Thyroid gland (tissue), 4 donors: ENCODE measurements at regions not wholly inside any gene's neighbourhood (a gene's known extent, or its start where the extent isn't known, plus 50 kb on each side); places are given as distances from the start of the nearest gene placed in this dataset.

ENCODE experiments used
- DNase-seq, 2 donors: peaks; one replicate each; pipeline ENCODE4 v3.0.0-alpha.2; 2019
- H3K27ac ChIP-seq, 3 donors: fragments of 200-600 bp; sonication (generic); 1 replicate in 2 of 3; 2 replicates in 1 of 3; pipeline ENCODE4 v1.5.1; 2016 to 2019; ENCODE audit warnings: mild to moderate bottlenecking in 1 of 3, moderate library complexity in 1 of 3
- H3K27me3 ChIP-seq: fragments of 200-600 bp; sonication (generic); one replicate; pipeline ENCODE4 v1.5.1; 2019
- H3K36me3 ChIP-seq, 2 donors: fragments of 200-600 bp; sonication (generic); one replicate each; pipeline ENCODE4 v1.5.1; 2016 to 2019
- H3K4me1 ChIP-seq, 2 donors: fragments of 200-600 bp; sonication (generic); one replicate each; pipeline ENCODE4 v1.5.1; 2017 to 2019
- H3K4me3 ChIP-seq, 3 donors: fragments of 200-600 bp; sonication (generic); replicated peaks in 1 of 3; 1 replicate in 2 of 3; 2 replicates in 1 of 3; pipeline ENCODE4 v1.5.1; 2016; ENCODE audit warnings: mild to moderate bottlenecking in 1 of 3
- H3K9me3 ChIP-seq: fragments of 200-600 bp; sonication (generic); one replicate; pipeline ENCODE4 v1.5.1; 2017
- CTCF ChIP-seq, 6 experiments: fragments of 200-600 bp in 3 of 6; fragments of 450-650 bp in 3 of 6; sonication (generic) in 3 of 6; IDR thresholded peaks; one replicate each; pipeline ENCODE4 v1.5.1; 2016 to 2019; ENCODE audit warnings: antibody characterized with exemption in 6 of 6, mild to moderate bottlenecking in 2 of 6, inconsistent platforms in 1 of 6, moderate library complexity in 1 of 6
- POLR2A ChIP-seq, 2 donors: fragments of 450-650 bp; IDR thresholded peaks; one replicate each; pipeline ENCODE4 v1.6.1; 2017; ENCODE audit warnings: antibody characterized with exemption in 2 of 2, mild to moderate bottlenecking in 2 of 2, moderate library complexity in 1 of 2
- WGBS, 2 donors: methylation state at CpG; one replicate each; pipeline ENCODE4 v1.1.5; 2017; 5-methylcytosine and 5-hydroxymethylcytosine counted together
- intact Hi-C: fragments of 100-400 bp; cut with DNase I; formaldehyde crosslinking; loops from one replicate; pipeline ENCODE4 v1.15.1; 2023

- Histone ChIP-seq H3K27me3 (no peaks in the 10 kb centered on the region), H3K9me3 (no peaks in the 10 kb centered on the region), H3K27ac (no peak overlapping the region), H3K4me3 (no peak overlapping the region), H3K4me1 (no peaks in the 10 kb centered on the region), H3K36me3 (no peaks in the 10 kb centered on the region)
- no peak for DNase-seq
- no peak for TF ChIP-seq POLR2A (IDR thresholded peaks at IDR 0.05)
- TF ChIP-seq CTCF (IDR thresholded peaks at IDR 0.05), result no peak
- intact Hi-C loops, result no loop called here
Measured at GRCh38 chr13:22369840-22370239, 699.0 kb downstream of the FGF9 start.

- Histone ChIP-seq H3K27ac (no peak overlapping the region), H3K36me3 (no peaks in the 10 kb centered on the region), H3K27me3 (no peaks in the 10 kb centered on the region), H3K4me1 (no peaks in the 10 kb centered on the region), H3K9me3 (no peaks in the 10 kb centered on the region), H3K4me3 (no peak overlapping the region)
- no peak for DNase-seq
- WGBS, 2 donors, result 92 to 99% methylated on average over 3 of the region's 3 CpGs
- TF ChIP-seq CTCF (IDR thresholded peaks at IDR 0.05) (no peak), POLR2A (IDR thresholded peaks at IDR 0.05) (no peak)
- intact Hi-C loops, result no loop called here
Measured at GRCh38 chr13:22372261-22372660, 701.4 kb downstream of the FGF9 start.

GRCh38 chr13:22375151-22375550 lies 704.3 kb downstream of the FGF9 start:
- WGBS, 2 donors, result 89 to 91% methylated on average over 2 of the region's 2 CpGs

GRCh38 chr13:22387899-22388298 lies 717.0 kb downstream of the FGF9 start:
- DNase-seq, result no peak
- 61 to 64% methylated on average over 2 of the region's 2 CpGs for WGBS, 2 donors
- Histone ChIP-seq H3K4me1 (no peaks in the 10 kb centered on the region), H3K9me3 (no peaks in the 10 kb centered on the region), H3K27ac (no peak overlapping the region), H3K27me3 (no peaks in the 10 kb centered on the region), H3K4me3 (no peak overlapping the region), H3K36me3 (no peaks in the 10 kb centered on the region)
- TF ChIP-seq CTCF (IDR thresholded peaks at IDR 0.05) (no peak), POLR2A (IDR thresholded peaks at IDR 0.05) (no peak)
- intact Hi-C loops, result no loop called here

More at GRCh38 chr13:22375151-22375550, 704.3 kb downstream of the FGF9 start:
- H3K4me3 ChIP-seq, result no peak overlapping the region
- intact Hi-C loops, result no loop called here
- no peaks in the 10 kb centered on the region for H3K36me3 ChIP-seq
- TF ChIP-seq POLR2A (IDR thresholded peaks at IDR 0.05), result no peak
- TF ChIP-seq CTCF (IDR thresholded peaks at IDR 0.05), result no peak
- H3K27ac ChIP-seq, result no peak overlapping the region
- DNase-seq, result no peak
- H3K9me3 ChIP-seq, result no peaks in the 10 kb centered on the region
- H3K27me3 ChIP-seq, result no peaks in the 10 kb centered on the region
- H3K4me1 ChIP-seq, result no peaks in the 10 kb centered on the region

- intact Hi-C loops, result no loop called here
- TF ChIP-seq CTCF (IDR thresholded peaks at IDR 0.05) (no peak), POLR2A (IDR thresholded peaks at IDR 0.05) (no peak)
- Histone ChIP-seq H3K27ac (no peak overlapping the region), H3K9me3 (no peaks in the 10 kb centered on the region), H3K4me1 (no peaks in the 10 kb centered on the region), H3K4me3 (no peak overlapping the region), H3K27me3 (no peaks in the 10 kb centered on the region), H3K36me3 (no peaks in the 10 kb centered on the region)
- 87 to 92% methylated on average over 2 of the region's 2 CpGs for WGBS, 2 donors
- DNase-seq, result no peak
Measured at GRCh38 chr13:22399801-22400420, 729.0 kb downstream of the FGF9 start.
